HG02981 (cell line): ENCODE measurements at regions not wholly inside any gene's neighbourhood (a gene's known extent, or its start where the extent isn't known, plus 50 kb on each side); places are given as distances from the start of the nearest gene placed in this dataset.
"Not testable (repeated sequence)": the region's sequence is repeated elsewhere in the genome, so short reads cannot be mapped to it uniquely, and the experiment has no call there.

ENCODE experiments used
- ATAC-seq: cut with Tn5 transposase; IDR thresholded peaks from one replicate; pipeline ENCODE4 v1.9.1; 2021; ENCODE audit warnings: mild to moderate bottlenecking, moderate library complexity; ENCODE audit not compliant: unreplicated experiment

- not testable (repeated sequence) for ATAC-seq
Observed at GRCh38 chr16:21487956-21488355, 111.4 kb upstream of the METTL9 start.

- not testable (repeated sequence) for ATAC-seq
Observed at GRCh38 chr16:21499046-21499445, 100.3 kb upstream of the METTL9 start.

- peak; percentile 48 for ATAC-seq
Observed at GRCh38 chr16:21501223-21501868, 98.0 kb upstream of the METTL9 start.

GRCh38 chr16:21501869-21502667 is 97.3 kb upstream of the METTL9 start:
- peak; percentile 62 for ATAC-seq

- ATAC-seq = not testable (repeated sequence)
Observed at GRCh38 chr16:21503574-21503920, 95.8 kb upstream of the METTL9 start.

- not testable (repeated sequence) for ATAC-seq
Observed at GRCh38 chr16:21503941-21504832, 95.2 kb upstream of the METTL9 start.

- not testable (repeated sequence) for ATAC-seq
Observed at GRCh38 chr16:21505751-21506520, 93.4 kb upstream of the METTL9 start.

- peak; percentile 48 for ATAC-seq
Observed at GRCh38 chr16:21506857-21507456, 92.4 kb upstream of the METTL9 start.

- ATAC-seq = not testable (repeated sequence)
Observed at GRCh38 chr16:21507631-21508305, 91.6 kb upstream of the METTL9 start.

GRCh38 chr16:21508661-21509436 is 90.5 kb upstream of the METTL9 start:
- not testable (repeated sequence) for ATAC-seq

- ATAC-seq = not testable (repeated sequence)
Observed at GRCh38 chr16:21509437-21510086, 89.8 kb upstream of the METTL9 start.

GRCh38 chr16:21510869-21511255 is 88.5 kb upstream of the METTL9 start:
- not testable (repeated sequence) for ATAC-seq

GRCh38 chr16:21511315-21512210 is 87.8 kb upstream of the METTL9 start:
- not testable (repeated sequence) for ATAC-seq

- not testable (repeated sequence) for ATAC-seq
Observed at GRCh38 chr16:21512280-21513192, 86.8 kb upstream of the METTL9 start.

GRCh38 chr16:21513337-21513741 is 86.0 kb upstream of the METTL9 start:
- ATAC-seq = not testable (repeated sequence)

GRCh38 chr16:21513812-21514473 is 85.4 kb upstream of the METTL9 start:
- not testable (repeated sequence) for ATAC-seq
